ENCODE measurements at regions not wholly inside any gene's neighbourhood (a gene's known extent, or its start where the extent isn't known, plus 50 kb on each side); places are given as distances from the start of the nearest gene placed in this dataset.

GRCh38 chr5:30239331-30240022, 954.0 kb upstream of the CDH6 start:
- Histone ChIP-seq H4K20me1 (ENCODE audit: control insufficient read depth, extremely low read depth, insufficient read depth, low read length) (no peaks in the 10 kb centered on the region), H3K9me3 (ENCODE audit: control insufficient read depth, insufficient read depth, low read depth, low read length) (no peaks in the 10 kb centered on the region), H2AFZ (ENCODE audit: low read length) (no peak overlapping the region), H3K27ac (ENCODE audit: insufficient read depth, low read length) (no peak overlapping the region), H3K4me1 (ENCODE audit: control insufficient read depth, extremely low read depth, insufficient read depth, low read length) (no peaks in the 10 kb centered on the region), H3K79me2 (ENCODE audit: control insufficient read depth, insufficient read depth, low read length) (no peaks in the 10 kb centered on the region), H3K4me2 (ENCODE audit: extremely low read depth, insufficient read depth, low read length) (no peak overlapping the region), H3K9ac (ENCODE audit: insufficient read depth, low read length) (no peak overlapping the region), H3K36me3 (ENCODE audit: control insufficient read depth, insufficient read depth, low read length) (no peaks in the 10 kb centered on the region), H3K27me3 (ENCODE audit: control insufficient read depth, insufficient read depth, low read length) (no peaks in the 10 kb centered on the region), H3K4me3 (replicated peaks in 1 of 4; ENCODE audit: control extremely low read depth in 1 of 4, insufficient read depth in 1 of 4, low read depth in 3 of 4, low read length in 4 of 4) (no peak overlapping the region)
- TF ChIP-seq CTCF (conservative IDR thresholded peaks at IDR 0.05 in 1 of 2, IDR thresholded peaks at IDR 0.05 in 1 of 2; ENCODE audit: low read depth in 1 of 2, low read length in 2 of 2) (no peak), EZH2 (IDR thresholded peaks at IDR 0.05; ENCODE audit: low read length, missing control alignments) (no peak)
- no peak for DNase-seq (ENCODE audit: low read depth in 2 of 2)

GRCh38 chr5:30237189-30237588, 956.3 kb upstream of the CDH6 start:
- no peaks in the 10 kb centered on the region for H3K4me1 ChIP-seq (ENCODE audit: control insufficient read depth, extremely low read depth, insufficient read depth, low read length)
- H3K27me3 ChIP-seq (ENCODE audit: control insufficient read depth, insufficient read depth, low read length), result no peaks in the 10 kb centered on the region
- H4K20me1 ChIP-seq (ENCODE audit: control insufficient read depth, extremely low read depth, insufficient read depth, low read length), result no peaks in the 10 kb centered on the region
- H3K79me2 ChIP-seq (ENCODE audit: control insufficient read depth, insufficient read depth, low read length), result no peaks in the 10 kb centered on the region
- no peak overlapping the region for H3K27ac ChIP-seq (ENCODE audit: insufficient read depth, low read length)
- TF ChIP-seq CTCF (conservative IDR thresholded peaks at IDR 0.05 in 1 of 2, IDR thresholded peaks at IDR 0.05 in 1 of 2; ENCODE audit: low read depth in 1 of 2, low read length in 2 of 2), result no peak
- TF ChIP-seq EZH2 (IDR thresholded peaks at IDR 0.05; ENCODE audit: low read length, missing control alignments), result no peak
- DNase-seq (ENCODE audit: low read depth in 2 of 2), result no peak
- H3K9ac ChIP-seq (ENCODE audit: insufficient read depth, low read length), result no peak overlapping the region
- H3K4me2 ChIP-seq (ENCODE audit: extremely low read depth, insufficient read depth, low read length), result no peak overlapping the region
- no peaks in the 10 kb centered on the region for H3K9me3 ChIP-seq (ENCODE audit: control insufficient read depth, insufficient read depth, low read depth, low read length)
- H3K36me3 ChIP-seq (ENCODE audit: control insufficient read depth, insufficient read depth, low read length), result no peaks in the 10 kb centered on the region
- H2AFZ ChIP-seq (ENCODE audit: low read length), result no peak overlapping the region
- H3K4me3 ChIP-seq (replicated peaks in 1 of 4; ENCODE audit: control extremely low read depth in 1 of 4, insufficient read depth in 1 of 4, low read depth in 3 of 4, low read length in 4 of 4), result no peak overlapping the region

- H3K9ac ChIP-seq (ENCODE audit: insufficient read depth, low read length), result no peak overlapping the region
- no peaks in the 10 kb centered on the region for H4K20me1 ChIP-seq (ENCODE audit: control insufficient read depth, extremely low read depth, insufficient read depth, low read length)
- no peaks in the 10 kb centered on the region for H3K79me2 ChIP-seq (ENCODE audit: control insufficient read depth, insufficient read depth, low read length)
- no peak overlapping the region for H2AFZ ChIP-seq (ENCODE audit: low read length)
- DNase-seq (ENCODE audit: low read depth in 2 of 2), result no peak
- H3K9me3 ChIP-seq (ENCODE audit: control insufficient read depth, insufficient read depth, low read depth, low read length), result no peaks in the 10 kb centered on the region
- no peaks in the 10 kb centered on the region for H3K4me1 ChIP-seq (ENCODE audit: control insufficient read depth, extremely low read depth, insufficient read depth, low read length)
- H3K27ac ChIP-seq (ENCODE audit: insufficient read depth, low read length), result no peak overlapping the region
- H3K4me3 ChIP-seq (replicated peaks in 1 of 4; ENCODE audit: control extremely low read depth in 1 of 4, insufficient read depth in 1 of 4, low read depth in 3 of 4, low read length in 4 of 4), result no peak overlapping the region
- no peaks in the 10 kb centered on the region for H3K27me3 ChIP-seq (ENCODE audit: control insufficient read depth, insufficient read depth, low read length)
- H3K4me2 ChIP-seq (ENCODE audit: extremely low read depth, insufficient read depth, low read length), result no peak overlapping the region
- TF ChIP-seq EZH2 (IDR thresholded peaks at IDR 0.05; ENCODE audit: low read length, missing control alignments) (no peak), CTCF (conservative IDR thresholded peaks at IDR 0.05 in 1 of 2, IDR thresholded peaks at IDR 0.05 in 1 of 2; ENCODE audit: low read depth in 1 of 2, low read length in 2 of 2) (no peak)
- H3K36me3 ChIP-seq (ENCODE audit: control insufficient read depth, insufficient read depth, low read length), result no peaks in the 10 kb centered on the region
Measured at GRCh38 chr5:30209755-30210154, 983.7 kb upstream of the CDH6 start.

All from fibroblast of lung (primary cell).